Loucy (cell line): ENCODE measurements at regions not wholly inside any gene's neighbourhood (a gene's known extent, or its start where the extent isn't known, plus 50 kb on each side); places are given as distances from the start of the nearest gene placed in this dataset.

Experiments used
- H2AFZ ChIP-seq: fragments of 200-600 bp; sonication (generic); 2 replicates; pipeline ENCODE4 v1.6.0; 2016; ENCODE audit warnings: antibody characterized with exemption, mild to moderate bottlenecking, low read length, moderate library complexity
- H3F3A ChIP-seq: fragments of 200-600 bp; 2 replicates; pipeline ENCODE4 v1.6.0; 2016; ENCODE audit warnings: antibody characterized with exemption, low read depth, mild to moderate bottlenecking
- H3K27me3 ChIP-seq: fragments of 200-600 bp; sonication (generic); 2 replicates; pipeline ENCODE4 v1.6.1; 2014; ENCODE audit warnings: low read length, mild to moderate bottlenecking; ENCODE audit not compliant: insufficient read depth, poor library complexity, severe bottlenecking
- H3K36me3 ChIP-seq: fragments of 200-600 bp; sonication (generic); 2 replicates; pipeline ENCODE4 v1.6.1; 2016; ENCODE audit warnings: low read length; ENCODE audit not compliant: insufficient read depth
- H3K4me1 ChIP-seq: fragments of 200-600 bp; sonication (generic); 2 replicates; pipeline ENCODE4 v1.5.1; 2014; ENCODE audit warnings: low read length, mild to moderate bottlenecking; ENCODE audit not compliant: insufficient read depth, poor library complexity, severe bottlenecking
- H3K4me2 ChIP-seq: fragments of 200-600 bp; sonication (generic); 2 replicates; pipeline ENCODE4 v1.6.0; 2014; ENCODE audit warnings: antibody characterized with exemption, low read length, low read depth, mild to moderate bottlenecking; ENCODE audit not compliant: poor library complexity, severe bottlenecking
- H3K4me3 ChIP-seq: fragments of 200-600 bp; sonication (generic); 2 replicates; pipeline ENCODE4 v1.5.1; 2014; ENCODE audit warnings: low read length, mild to moderate bottlenecking, mixed read lengths; ENCODE audit not compliant: poor library complexity, severe bottlenecking
- H3K79me2 ChIP-seq: fragments of 200-600 bp; sonication (generic); 2 replicates; pipeline ENCODE4 v1.6.1; 2014; ENCODE audit warnings: low read length; ENCODE audit not compliant: insufficient read depth
- H3K9ac ChIP-seq: fragments of 200-600 bp; sonication (generic); 2 replicates; pipeline ENCODE4 v1.6.0; 2014; ENCODE audit warnings: mild to moderate bottlenecking, low read depth, low read length, moderate library complexity; ENCODE audit not compliant: poor library complexity, severe bottlenecking
- H3K9me2 ChIP-seq: fragments of 200-600 bp; sonication (generic); replicated peaks from 2 replicates; pipeline ENCODE4 v1.6.1; 2016; ENCODE audit warnings: low read depth, low read length, mixed read lengths
- H3K9me3 ChIP-seq: fragments of 200-600 bp; sonication (generic); 2 replicates; pipeline ENCODE4 v1.6.1; 2014; ENCODE audit warnings: mild to moderate bottlenecking, antibody characterized with exemption, low read length, low read depth; ENCODE audit not compliant: insufficient read depth
- H4K20me1 ChIP-seq: fragments of 200-600 bp; sonication (generic); 2 replicates; pipeline ENCODE4 v1.6.0; 2014; ENCODE audit warnings: antibody characterized with exemption, low read length, mild to moderate bottlenecking; ENCODE audit not compliant: insufficient read depth, poor library complexity, severe bottlenecking
- EZH2phosphoT487 ChIP-seq: fragments of 200-600 bp; IDR thresholded peaks from 2 replicates; pipeline ENCODE4 v1.6.1; 2018; ENCODE audit warnings: antibody characterized with exemption, mild to moderate bottlenecking, moderate library complexity, borderline replicate concordance
- TF ChIP-seq, protein P1 (sequence below): fragments of 200-600 bp; sonication (generic); conservative IDR thresholded peaks from 2 replicates; pipeline ENCODE4 v1.5.1; 2014; ENCODE audit warnings: mild to moderate bottlenecking, antibody characterized with exemption, low read length

GRCh38 chr9:11618241-11618805 lies 1005.5 kb upstream of the PTPRD start:
- no peaks in the 10 kb centered on the region for H3K79me2 ChIP-seq

DNA sequence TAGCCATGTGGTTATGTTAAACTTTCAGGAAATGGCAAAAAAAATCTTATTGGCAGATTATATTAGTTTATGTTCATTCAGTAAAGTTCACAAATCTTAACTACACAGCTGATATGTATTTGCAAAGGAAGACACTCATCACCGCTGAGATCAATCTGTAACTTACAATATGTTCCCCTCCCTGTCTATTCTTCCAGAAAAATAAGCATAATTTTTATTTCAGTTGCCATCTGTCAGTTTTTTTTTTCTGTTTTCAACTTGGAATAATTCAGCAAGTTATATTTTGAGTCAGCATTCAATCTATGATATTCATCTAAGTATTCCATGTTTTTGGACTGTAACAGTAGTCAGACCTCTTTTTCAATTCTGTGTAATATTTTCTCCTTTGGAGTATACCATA lies 1019.9 kb upstream of the PTPRD start:
- H3K4me2 ChIP-seq = no peak overlapping the region
- H3K9ac ChIP-seq = no peak overlapping the region
- no peaks in the 10 kb centered on the region for H3K4me1 ChIP-seq
- H3K79me2 ChIP-seq = no peaks in the 10 kb centered on the region
- no peaks in the 10 kb centered on the region for H3K27me3 ChIP-seq
- no peak for TF ChIP-seq EZH2phosphoT487
- TF ChIP-seq, protein P1, sequence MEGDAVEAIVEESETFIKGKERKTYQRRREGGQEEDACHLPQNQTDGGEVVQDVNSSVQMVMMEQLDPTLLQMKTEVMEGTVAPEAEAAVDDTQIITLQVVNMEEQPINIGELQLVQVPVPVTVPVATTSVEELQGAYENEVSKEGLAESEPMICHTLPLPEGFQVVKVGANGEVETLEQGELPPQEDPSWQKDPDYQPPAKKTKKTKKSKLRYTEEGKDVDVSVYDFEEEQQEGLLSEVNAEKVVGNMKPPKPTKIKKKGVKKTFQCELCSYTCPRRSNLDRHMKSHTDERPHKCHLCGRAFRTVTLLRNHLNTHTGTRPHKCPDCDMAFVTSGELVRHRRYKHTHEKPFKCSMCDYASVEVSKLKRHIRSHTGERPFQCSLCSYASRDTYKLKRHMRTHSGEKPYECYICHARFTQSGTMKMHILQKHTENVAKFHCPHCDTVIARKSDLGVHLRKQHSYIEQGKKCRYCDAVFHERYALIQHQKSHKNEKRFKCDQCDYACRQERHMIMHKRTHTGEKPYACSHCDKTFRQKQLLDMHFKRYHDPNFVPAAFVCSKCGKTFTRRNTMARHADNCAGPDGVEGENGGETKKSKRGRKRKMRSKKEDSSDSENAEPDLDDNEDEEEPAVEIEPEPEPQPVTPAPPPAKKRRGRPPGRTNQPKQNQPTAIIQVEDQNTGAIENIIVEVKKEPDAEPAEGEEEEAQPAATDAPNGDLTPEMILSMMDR = no peak
- no peaks in the 10 kb centered on the region for H4K20me1 ChIP-seq
- H2AFZ ChIP-seq = no peak overlapping the region
- H3K9me2 ChIP-seq = no peaks in the 10 kb centered on the region
- no peaks in the 10 kb centered on the region for H3K36me3 ChIP-seq
- H3K4me3 ChIP-seq = no peak overlapping the region
- no peaks in the 10 kb centered on the region for H3F3A ChIP-seq
- no peaks in the 10 kb centered on the region for H3K9me3 ChIP-seq

More at GRCh38 chr9:11618241-11618805, 1005.5 kb upstream of the PTPRD start:
- TF ChIP-seq, protein P1 = no peak
- no peak for TF ChIP-seq EZH2phosphoT487
- Histone ChIP-seq H3K9me3 (no peaks in the 10 kb centered on the region), H3F3A (no peaks in the 10 kb centered on the region), H4K20me1 (no peaks in the 10 kb centered on the region), H2AFZ (no peak overlapping the region), H3K9me2 (no peaks in the 10 kb centered on the region), H3K4me2 (no peak overlapping the region), H3K4me1 (no peaks in the 10 kb centered on the region), H3K9ac (no peak overlapping the region), H3K27me3 (no peaks in the 10 kb centered on the region), H3K36me3 (no peaks in the 10 kb centered on the region), H3K4me3 (no peak overlapping the region)

GRCh38 chr9:11646831-11647230 lies 1034.0 kb upstream of the PTPRD start:
- Histone ChIP-seq H3K79me2 (no peaks in the 10 kb centered on the region), H3K9me3 (no peaks in the 10 kb centered on the region), H4K20me1 (no peaks in the 10 kb centered on the region), H3K4me3 (no peak overlapping the region), H3K4me2 (no peak overlapping the region), H3K36me3 (no peaks in the 10 kb centered on the region), H3K27me3 (no peaks in the 10 kb centered on the region), H2AFZ (no peak overlapping the region), H3K9ac (no peak overlapping the region), H3F3A (no peaks in the 10 kb centered on the region), H3K4me1 (no peaks in the 10 kb centered on the region), H3K9me2 (no peaks in the 10 kb centered on the region)
- TF ChIP-seq, protein P1 = no peak
